HFF-Myc (cell line): ENCODE measurements at regions not wholly inside any gene's neighbourhood (a gene's known extent, or its start where the extent isn't known, plus 50 kb on each side); places are given as distances from the start of the nearest gene placed in this dataset.

Source experiments
- DNase-seq: peaks from one replicate; pipeline ENCODE4 v3.0.0-alpha.2; 2011; ENCODE audit warnings: low read depth; ENCODE audit errors: extremely low read depth
- H3K4me3 ChIP-seq: replicated peaks from 2 replicates; pipeline ENCODE4 v1.5.1; 2011; ENCODE audit warnings: low read depth, mild to moderate bottlenecking, control low read depth, low read length
- TF ChIP-seq, protein P1 (sequence below): IDR thresholded peaks from 2 replicates; pipeline ENCODE4 v1.5.1; 2012; ENCODE audit warnings: mild to moderate bottlenecking, low read depth, low read length, control low read depth; ENCODE audit errors: missing control alignments

GRCh38 chr3:168213920-168214319, 118.2 kb upstream of the GOLIM4 start:
- TF ChIP-seq, protein P1, sequence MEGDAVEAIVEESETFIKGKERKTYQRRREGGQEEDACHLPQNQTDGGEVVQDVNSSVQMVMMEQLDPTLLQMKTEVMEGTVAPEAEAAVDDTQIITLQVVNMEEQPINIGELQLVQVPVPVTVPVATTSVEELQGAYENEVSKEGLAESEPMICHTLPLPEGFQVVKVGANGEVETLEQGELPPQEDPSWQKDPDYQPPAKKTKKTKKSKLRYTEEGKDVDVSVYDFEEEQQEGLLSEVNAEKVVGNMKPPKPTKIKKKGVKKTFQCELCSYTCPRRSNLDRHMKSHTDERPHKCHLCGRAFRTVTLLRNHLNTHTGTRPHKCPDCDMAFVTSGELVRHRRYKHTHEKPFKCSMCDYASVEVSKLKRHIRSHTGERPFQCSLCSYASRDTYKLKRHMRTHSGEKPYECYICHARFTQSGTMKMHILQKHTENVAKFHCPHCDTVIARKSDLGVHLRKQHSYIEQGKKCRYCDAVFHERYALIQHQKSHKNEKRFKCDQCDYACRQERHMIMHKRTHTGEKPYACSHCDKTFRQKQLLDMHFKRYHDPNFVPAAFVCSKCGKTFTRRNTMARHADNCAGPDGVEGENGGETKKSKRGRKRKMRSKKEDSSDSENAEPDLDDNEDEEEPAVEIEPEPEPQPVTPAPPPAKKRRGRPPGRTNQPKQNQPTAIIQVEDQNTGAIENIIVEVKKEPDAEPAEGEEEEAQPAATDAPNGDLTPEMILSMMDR: no peak

GRCh38 chr3:168212664-168213285, 117.1 kb upstream of the GOLIM4 start:
- TF ChIP-seq, protein P1: no peak
- no peak overlapping the region for H3K4me3 ChIP-seq
- no peak for DNase-seq

More at GRCh38 chr3:168213920-168214319, 118.2 kb upstream of the GOLIM4 start:
- no peak overlapping the region for H3K4me3 ChIP-seq
- no peak for DNase-seq

- DNase-seq: no peak
- no peak overlapping the region for H3K4me3 ChIP-seq
- TF ChIP-seq, protein P1: no peak
Observed at GRCh38 chr3:168205451-168205850, 109.7 kb upstream of the GOLIM4 start.

DNA sequence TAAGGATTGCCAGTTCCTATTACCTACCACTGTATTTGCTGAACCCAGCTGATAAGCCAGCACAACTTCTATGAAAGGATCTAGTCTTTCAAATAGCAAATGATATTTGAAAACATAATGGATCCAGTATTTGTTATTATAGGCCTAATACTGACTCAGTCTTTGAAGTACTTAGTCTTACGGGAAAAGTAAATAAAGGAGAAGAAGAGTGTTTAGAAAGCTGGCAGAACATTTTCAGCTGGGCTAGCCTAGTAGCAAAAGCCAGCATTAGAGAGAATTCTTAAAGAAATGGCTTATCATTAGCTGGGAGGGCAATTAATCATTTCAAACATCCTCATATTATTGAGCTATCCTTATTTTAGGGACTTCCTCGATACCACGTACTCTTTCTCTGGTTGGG, 101.4 kb upstream of the GOLIM4 start:
- DNase-seq: no peak
- TF ChIP-seq, protein P1: no peak
- no peak overlapping the region for H3K4me3 ChIP-seq

- no peak overlapping the region for H3K4me3 ChIP-seq
- no peak for DNase-seq
- TF ChIP-seq, protein P1: no peak
Observed at GRCh38 chr3:168191856-168192255, 96.1 kb upstream of the GOLIM4 start.

GRCh38 chr3:168187233-168187632, 91.5 kb upstream of the GOLIM4 start:
- DNase-seq: no peak
- H3K4me3 ChIP-seq: no peak overlapping the region
- TF ChIP-seq, protein P1: no peak

DNA sequence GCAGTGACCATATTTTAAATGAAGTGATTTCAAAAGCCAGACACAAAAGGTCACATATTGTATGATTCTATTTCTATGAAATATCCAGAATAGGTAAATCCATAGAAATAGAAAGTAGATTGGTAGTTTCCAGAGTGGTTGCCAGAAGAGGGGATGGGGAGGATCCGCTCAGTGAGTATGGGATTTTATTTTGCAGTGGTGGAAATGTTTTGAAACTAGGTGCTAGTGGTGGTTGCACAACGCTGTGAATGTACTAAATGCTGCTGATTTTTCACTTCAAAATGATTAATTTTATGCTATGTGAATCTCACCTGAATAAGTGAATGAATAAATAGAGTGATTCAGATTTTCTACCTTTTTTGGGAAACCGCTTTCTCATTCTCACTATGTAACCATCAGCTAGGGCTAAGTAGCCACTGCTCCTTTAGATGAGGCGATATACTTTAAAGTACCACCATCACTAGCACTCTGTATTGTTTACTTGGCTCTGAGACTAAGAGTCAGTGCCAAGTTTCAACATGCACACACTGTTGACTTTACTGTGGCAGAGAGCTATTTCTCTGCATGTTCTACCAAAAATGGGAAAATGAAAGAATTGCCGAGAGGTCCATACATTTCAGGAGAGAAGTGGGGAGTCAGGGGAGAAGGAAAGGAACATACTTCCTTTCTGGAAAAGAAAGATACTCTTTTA, 90.7 kb upstream of the GOLIM4 start:
- TF ChIP-seq, protein P1: no peak
- no peak overlapping the region for H3K4me3 ChIP-seq
- DNase-seq: no peak
